Gastrocnemius medialis (tissue), 4 donors: ENCODE measurements at regions not wholly inside any gene's neighbourhood (a gene's known extent, or its start where the extent isn't known, plus 50 kb on each side); places are given as distances from the start of the nearest gene placed in this dataset.
"Not testable (repeated sequence)": the region's sequence is repeated elsewhere in the genome, so short reads cannot be mapped to it uniquely, and the experiment has no call there.

ENCODE experiments used
- ATAC-seq, 2 donors: fragments of 150-250 bp; one replicate each; pipeline ENCODE4 v1.9.1; 2016
- DNase-seq, 2 donors: peaks; one replicate each; pipeline ENCODE4 v3.0.0-alpha.2; 2019
- H3K27ac ChIP-seq, 4 donors: fragments of 200-600 bp; sonication (generic); 1 replicate in 1 of 4; 2 replicates in 3 of 4; pipeline ENCODE4 v1.5.1; 2016 to 2018; ENCODE audit warnings: mild to moderate bottlenecking in 2 of 4, moderate library complexity in 1 of 4
- H3K27me3 ChIP-seq, 3 donors: fragments of 200-600 bp; sonication (generic) in 2 of 3; 1 replicate in 1 of 3; 2 replicates in 2 of 3; pipeline versions ENCODE4 v1.5.1 to v1.6.0; 2016 to 2019; ENCODE audit warnings: mild to moderate bottlenecking in 1 of 3, moderate library complexity in 1 of 3
- H3K36me3 ChIP-seq, 2 donors: fragments of 200-600 bp; sonication (generic) in 1 of 2; one replicate each; pipeline ENCODE4 v1.5.1; 2017 to 2018
- H3K4me1 ChIP-seq, 2 donors: fragments of 200-600 bp; sonication (generic) in 1 of 2; one replicate each; pipeline ENCODE4 v1.5.1; 2016 to 2017; ENCODE audit warnings: mild to moderate bottlenecking in 2 of 2
- H3K4me3 ChIP-seq, 4 donors: fragments of 200-600 bp; sonication (generic) in 3 of 4; 1 replicate in 1 of 4; 2 replicates in 3 of 4; pipeline ENCODE4 v1.5.1; 2016 to 2019; ENCODE audit warnings: mild to moderate bottlenecking in 2 of 4
- H3K9me3 ChIP-seq, 3 donors: fragments of 200-600 bp; sonication (generic) in 2 of 3; 1 replicate in 1 of 3; 2 replicates in 2 of 3; pipeline ENCODE4 v1.5.1; 2016 to 2019
- POLR2A ChIP-seq, 2 donors: fragments of 450-650 bp; IDR thresholded peaks; one replicate each; pipeline ENCODE4 v1.6.1; 2017; ENCODE audit warnings: antibody characterized with exemption in 2 of 2, mild to moderate bottlenecking in 2 of 2, moderate library complexity in 2 of 2
- in situ Hi-C, 4 donors: fragments of 200-750 bp; cut with MboI; loops; one replicate each; pipeline versions ENCODE4 v1.15.0 to v1.8.0; 2017; ENCODE audit warnings: low sequenced_read_pairs in 4 of 4
- intact Hi-C: fragments of 100-400 bp; cut with DNase I; formaldehyde crosslinking; loops from one replicate; pipeline ENCODE4 v1.15.1; 2023; ENCODE audit warnings: low total_unique reads
- TF ChIP-seq, protein P1 (sequence below), 5 experiments: fragments of 450-650 bp in 3 of 5; fragments of 200-600 bp in 2 of 5; sonication (generic) in 2 of 5; IDR thresholded peaks in 4 of 5; conservative IDR thresholded peaks in 1 of 5; 1 replicate in 4 of 5; 2 replicates in 1 of 5; pipeline ENCODE4 v1.5.1; 2016 to 2019; ENCODE audit warnings: antibody characterized with exemption in 5 of 5, mild to moderate bottlenecking in 3 of 5, moderate library complexity in 3 of 5

DNA sequence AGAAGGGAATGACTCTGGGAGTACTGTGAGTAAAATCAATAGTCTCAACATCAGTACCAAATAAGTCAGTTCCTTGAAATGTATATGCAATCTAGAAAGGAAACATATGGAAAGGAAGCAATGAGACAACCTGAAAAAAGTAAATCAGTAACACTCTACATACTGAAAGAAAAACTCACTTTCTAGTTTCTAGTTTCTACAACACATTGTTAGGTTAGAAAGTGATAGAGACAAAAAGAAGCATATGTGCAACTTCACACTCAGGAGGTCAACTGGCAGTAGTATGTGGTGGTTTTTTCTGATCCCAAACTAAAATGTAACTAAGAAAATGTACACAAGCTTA is 156.5 kb upstream of the SOX6 start:
- DNase-seq (no peak), ATAC-seq (no peak)
- in situ Hi-C loops: no loop called here
- TF ChIP-seq, protein P1, sequence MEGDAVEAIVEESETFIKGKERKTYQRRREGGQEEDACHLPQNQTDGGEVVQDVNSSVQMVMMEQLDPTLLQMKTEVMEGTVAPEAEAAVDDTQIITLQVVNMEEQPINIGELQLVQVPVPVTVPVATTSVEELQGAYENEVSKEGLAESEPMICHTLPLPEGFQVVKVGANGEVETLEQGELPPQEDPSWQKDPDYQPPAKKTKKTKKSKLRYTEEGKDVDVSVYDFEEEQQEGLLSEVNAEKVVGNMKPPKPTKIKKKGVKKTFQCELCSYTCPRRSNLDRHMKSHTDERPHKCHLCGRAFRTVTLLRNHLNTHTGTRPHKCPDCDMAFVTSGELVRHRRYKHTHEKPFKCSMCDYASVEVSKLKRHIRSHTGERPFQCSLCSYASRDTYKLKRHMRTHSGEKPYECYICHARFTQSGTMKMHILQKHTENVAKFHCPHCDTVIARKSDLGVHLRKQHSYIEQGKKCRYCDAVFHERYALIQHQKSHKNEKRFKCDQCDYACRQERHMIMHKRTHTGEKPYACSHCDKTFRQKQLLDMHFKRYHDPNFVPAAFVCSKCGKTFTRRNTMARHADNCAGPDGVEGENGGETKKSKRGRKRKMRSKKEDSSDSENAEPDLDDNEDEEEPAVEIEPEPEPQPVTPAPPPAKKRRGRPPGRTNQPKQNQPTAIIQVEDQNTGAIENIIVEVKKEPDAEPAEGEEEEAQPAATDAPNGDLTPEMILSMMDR (IDR thresholded peaks at IDR 0.05 in 4 of 5, conservative IDR thresholded peaks at IDR 0.05 in 1 of 5): no peak
- no peak for TF ChIP-seq POLR2A (IDR thresholded peaks at IDR 0.05)
- no peaks in the 10 kb centered on the region for H3K27me3 ChIP-seq
- peak overlapping the region; percentile 57 to 86 (median 76) for H3K27ac ChIP-seq
- H3K4me3 ChIP-seq: no peak overlapping the region
- peaks cover 30 to 34% of the 10 kb centered on the region in 2 donors for H3K4me1 ChIP-seq
- intact Hi-C loops: loop anchor here (2.0 kb wide), 1 partner anchor 92 kb away; no protein-coding TSS in a partner anchor
- no peaks in the 10 kb centered on the region for H3K9me3 ChIP-seq
- no peaks in the 10 kb centered on the region for H3K36me3 ChIP-seq

GRCh38 chr11:16512198-16512898 is 156.0 kb upstream of the SOX6 start:
- peak overlapping the region; percentile 57 to 86 (median 76) for H3K27ac ChIP-seq
- H3K9me3 ChIP-seq: no peaks in the 10 kb centered on the region
- no peaks in the 10 kb centered on the region for H3K27me3 ChIP-seq
- in situ Hi-C loops: no loop called here
- H3K4me3 ChIP-seq: no peak overlapping the region
- intact Hi-C loops: loop anchor here (2.0 kb wide), 1 partner anchor 92 kb away; no protein-coding TSS in a partner anchor
- ATAC-seq (no peak), DNase-seq (no peak)
- H3K36me3 ChIP-seq: no peaks in the 10 kb centered on the region
- TF ChIP-seq POLR2A (IDR thresholded peaks at IDR 0.05): no peak
- TF ChIP-seq, protein P1 (IDR thresholded peaks at IDR 0.05 in 4 of 5, conservative IDR thresholded peaks at IDR 0.05 in 1 of 5): no peak
- peaks cover 30 to 34% of the 10 kb centered on the region in 2 donors for H3K4me1 ChIP-seq

GRCh38 chr11:16511116-16512114 is 155.1 kb upstream of the SOX6 start:
- in situ Hi-C loops: no loop called here
- Histone ChIP-seq H3K9me3 (no peaks in the 10 kb centered on the region), H3K4me1 (peaks cover 30 to 34% of the 10 kb centered on the region in 2 donors), H3K4me3 (no peak overlapping the region), H3K27ac (peak overlapping the region; percentile 57 to 86 (median 76)), H3K27me3 (no peaks in the 10 kb centered on the region), H3K36me3 (no peaks in the 10 kb centered on the region)
- peak; percentile 94 to 97 for ATAC-seq
- no peak for TF ChIP-seq POLR2A (IDR thresholded peaks at IDR 0.05)
- TF ChIP-seq, protein P1 (IDR thresholded peaks at IDR 0.05 in 4 of 5, conservative IDR thresholded peaks at IDR 0.05 in 1 of 5): no peak
- DNase-seq: no peak
- intact Hi-C loops: loop anchor here (2.0 kb wide), 2 partner anchors 61 to 93 kb away; no protein-coding TSS in a partner anchor

DNA sequence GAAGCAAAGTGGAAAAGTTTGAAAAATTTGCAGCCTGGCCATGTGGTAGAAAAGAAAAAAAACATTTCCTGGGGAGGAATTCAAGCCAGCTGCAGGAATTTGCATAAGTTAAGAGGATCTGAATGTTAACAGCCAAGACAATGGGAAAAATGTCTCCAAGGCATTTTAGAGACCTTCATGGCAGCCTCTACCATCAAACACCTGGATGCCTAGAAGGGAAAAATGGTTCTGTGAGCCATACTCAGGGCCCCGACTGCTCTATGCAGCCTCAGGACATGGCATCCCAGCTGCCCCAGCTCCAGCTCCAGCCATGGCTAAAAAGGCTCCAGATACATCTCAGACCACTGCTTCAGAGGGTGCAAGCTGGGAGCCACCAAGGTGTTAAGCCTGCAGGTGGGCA is 149.1 kb upstream of the SOX6 start:
- TF ChIP-seq POLR2A (IDR thresholded peaks at IDR 0.05): no peak
- TF ChIP-seq, protein P1 (IDR thresholded peaks at IDR 0.05 in 4 of 5, conservative IDR thresholded peaks at IDR 0.05 in 1 of 5): no peak
- Histone ChIP-seq H3K4me1 (peaks cover 0 to under 1% of the 10 kb centered on the region in 2 donors), H3K27me3 (no peaks in the 10 kb centered on the region), H3K9me3 (no peaks in the 10 kb centered on the region), H3K36me3 (no peaks in the 10 kb centered on the region), H3K27ac (no peak overlapping the region), H3K4me3 (no peak overlapping the region)
- ATAC-seq (no peak), DNase-seq (no peak)
- intact Hi-C loops (no loop called here), in situ Hi-C loops (no loop called here)

DNA sequence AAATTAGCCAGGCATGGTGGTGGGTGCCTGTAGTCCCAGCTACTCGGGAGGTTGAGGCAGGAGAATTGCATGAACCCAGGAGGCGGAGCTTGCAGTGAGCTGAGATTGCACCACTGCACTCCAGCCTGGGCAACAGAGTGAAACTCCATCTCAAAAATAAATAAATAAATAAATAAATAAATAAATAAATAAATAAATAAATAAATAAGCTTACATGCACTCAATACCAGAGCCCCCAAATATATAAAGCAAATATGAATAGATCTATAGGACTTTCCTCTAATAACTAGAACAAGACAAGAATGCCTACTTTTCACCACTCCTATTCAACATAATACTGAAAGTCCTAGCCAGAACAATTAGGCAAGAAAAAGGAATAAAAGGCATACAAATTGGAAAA is 147.5 kb upstream of the SOX6 start:
- ATAC-seq, DNase-seq, in situ Hi-C loops: not testable (repeated sequence)

More for the DNA sequence above, 147.5 kb upstream of the SOX6 start:
- H3K36me3 ChIP-seq, H3K27ac ChIP-seq, intact Hi-C loops, H3K4me3 ChIP-seq, H3K27me3 ChIP-seq, H3K9me3 ChIP-seq, H3K4me1 ChIP-seq: not testable (repeated sequence)
